Neuronal stem cell (in vitro differentiated cells): ENCODE measurements at regions not wholly inside any gene's neighbourhood (a gene's known extent, or its start where the extent isn't known, plus 50 kb on each side); places are given as distances from the start of the nearest gene placed in this dataset.

Source experiments
- DNase-seq: peaks from one replicate; pipeline ENCODE4 v3.0.0-alpha.2; 2013; ENCODE audit warnings: low spot score
- H2AFZ ChIP-seq: one replicate; pipeline ENCODE4 v1.6.1; 2013; ENCODE audit warnings: mild to moderate bottlenecking, low read length, inconsistent platforms
- H2AK5ac ChIP-seq: 2 replicates; pipeline ENCODE4 v1.6.1; 2013; ENCODE audit warnings: low read depth, mild to moderate bottlenecking, inconsistent platforms, low read length, moderate library complexity, mixed read lengths
- H2BK120ac ChIP-seq: 2 replicates; pipeline ENCODE4 v1.6.1; 2013; ENCODE audit warnings: low read depth, mild to moderate bottlenecking, inconsistent platforms, low read length, moderate library complexity, mixed read lengths
- H2BK12ac ChIP-seq: one replicate; pipeline ENCODE4 v1.6.1; 2013; ENCODE audit warnings: low read length, inconsistent platforms
- H2BK15ac ChIP-seq: 2 replicates; pipeline ENCODE4 v1.6.1; 2013; ENCODE audit warnings: mild to moderate bottlenecking, low read length, inconsistent platforms, mixed read lengths
- H2BK5ac ChIP-seq: one replicate; pipeline ENCODE4 v1.6.1; 2013; ENCODE audit warnings: inconsistent platforms, mild to moderate bottlenecking, low read length, moderate library complexity
- H3K14ac ChIP-seq: one replicate; pipeline ENCODE4 v1.6.1; 2013; ENCODE audit warnings: low read length, inconsistent platforms
- H3K18ac ChIP-seq: 2 replicates; pipeline ENCODE4 v1.6.1; 2013; ENCODE audit warnings: low read length, inconsistent platforms
- H3K23ac ChIP-seq: 2 replicates; pipeline ENCODE4 v1.6.1; 2013; ENCODE audit warnings: low read depth, mild to moderate bottlenecking, mixed read lengths, low read length, inconsistent platforms; ENCODE audit not compliant: poor library complexity
- H3K27ac ChIP-seq: replicated peaks from 3 replicates; pipeline ENCODE4 v1.5.1; 2013; ENCODE audit warnings: low read length, inconsistent platforms
- H3K27me3 ChIP-seq, 3 experiments: 2 replicates each; pipeline ENCODE4 v1.6.1; 2013; ENCODE audit warnings: low read length in 3 of 3, mild to moderate bottlenecking in 2 of 3, inconsistent platforms in 1 of 3, low read depth in 1 of 3, mixed read lengths in 1 of 3, moderate library complexity in 1 of 3; ENCODE audit not compliant: control insufficient read depth in 3 of 3, insufficient read depth in 3 of 3
- H3K36me3 ChIP-seq, 2 donors: replicated peaks in 1 of 2; 2 replicates each; pipeline ENCODE4 v1.6.1; 2013; ENCODE audit warnings: low read length in 2 of 2; ENCODE audit not compliant: control insufficient read depth in 2 of 2, insufficient read depth in 2 of 2
- H3K4ac ChIP-seq: 2 replicates; pipeline ENCODE4 v1.6.1; 2013; ENCODE audit warnings: inconsistent platforms, mild to moderate bottlenecking, low read length, moderate library complexity
- H3K4me1 ChIP-seq, 2 donors: 1 replicate in 1 of 2; 2 replicates in 1 of 2; pipeline ENCODE4 v1.6.1; 2013; ENCODE audit warnings: low read length in 2 of 2, low read depth in 1 of 2; ENCODE audit not compliant: control insufficient read depth in 2 of 2, insufficient read depth in 1 of 2
- H3K4me2 ChIP-seq: one replicate; pipeline ENCODE4 v1.6.1; 2013; ENCODE audit warnings: mild to moderate bottlenecking, low read length, inconsistent platforms; ENCODE audit not compliant: insufficient read depth, poor library complexity, severe bottlenecking
- H3K4me3 ChIP-seq, 2 donors: 2 replicates each; pipeline ENCODE4 v1.5.1; 2013; ENCODE audit warnings: low read length in 2 of 2, mild to moderate bottlenecking in 2 of 2, inconsistent platforms in 1 of 2, moderate library complexity in 1 of 2
- H3K79me1 ChIP-seq: one replicate; pipeline ENCODE4 v1.6.1; 2013; ENCODE audit warnings: low read depth, mild to moderate bottlenecking, inconsistent platforms, low read length, moderate library complexity
- H3K9ac ChIP-seq: one replicate; pipeline ENCODE4 v1.6.1; 2013; ENCODE audit warnings: mild to moderate bottlenecking, low read depth, low read length, inconsistent platforms; ENCODE audit not compliant: poor library complexity
- H3K9me3 ChIP-seq, 2 donors: replicated peaks in 1 of 2; 2 replicates each; pipeline versions ENCODE3 to v1.6.1; 2013; ENCODE audit warnings: low read length in 2 of 2, mild to moderate bottlenecking in 2 of 2, inconsistent platforms in 1 of 2, low read depth in 1 of 2, mixed read lengths in 1 of 2, moderate library complexity in 1 of 2; ENCODE audit not compliant: control insufficient read depth in 2 of 2, insufficient read depth in 1 of 2
- H4K8ac ChIP-seq: one replicate; pipeline ENCODE4 v1.6.1; 2013; ENCODE audit warnings: low read depth, mild to moderate bottlenecking, inconsistent platforms, low read length, moderate library complexity
- H4K91ac ChIP-seq: one replicate; pipeline ENCODE4 v1.6.1; 2013; ENCODE audit warnings: low read length, low read depth, mild to moderate bottlenecking, inconsistent platforms; ENCODE audit not compliant: poor library complexity
- WGBS, 2 donors: extraction: QIAGEN DNeasy Blood & Tissue Kit; methylation state at CpG; one replicate each; pipeline ENCODE4 v1.1.7; 2013; ENCODE audit warnings: missing lambda C conversion rate in 2 of 2, mixed read lengths in 1 of 2; ENCODE audit not compliant: insufficient read length in 2 of 2, insufficient replicate concordance in 1 of 2; ENCODE audit errors: extremely low coverage in 2 of 2; 5-methylcytosine and 5-hydroxymethylcytosine counted together

- no peaks in the 10 kb centered on the region for H3K79me1 ChIP-seq
- no peaks in the 10 kb centered on the region for H3K27me3 ChIP-seq
- H3K27ac ChIP-seq = no peak overlapping the region
- DNase-seq = no peak
- H4K91ac ChIP-seq = no peak overlapping the region
- H3K9me3 ChIP-seq = no peaks in the 10 kb centered on the region
- H3K4me3 ChIP-seq = no peak overlapping the region
- H3K14ac ChIP-seq = no peak overlapping the region
- H3K4me2 ChIP-seq = no peak overlapping the region
- H2BK120ac ChIP-seq = no peak overlapping the region
- H3K4ac ChIP-seq = no peak overlapping the region
- no peaks in the 10 kb centered on the region for H3K36me3 ChIP-seq
- H2BK12ac ChIP-seq = no peak overlapping the region
- H3K18ac ChIP-seq = no peak overlapping the region
- no peak overlapping the region for H2AFZ ChIP-seq
- no peak overlapping the region for H2AK5ac ChIP-seq
- H3K9ac ChIP-seq = no peak overlapping the region
- no peak overlapping the region for H4K8ac ChIP-seq
- no peak overlapping the region for H2BK15ac ChIP-seq
- H3K23ac ChIP-seq = no peak overlapping the region
- no CpG with 5 or more reads among the region's 1 CpG for WGBS, 2 donors
- no peak overlapping the region for H2BK5ac ChIP-seq
- no peaks in the 10 kb centered on the region for H3K4me1 ChIP-seq
Measured at GRCh38 chr6:114577109-114577508, 234.3 kb upstream of the HS3ST5 start.

DNA sequence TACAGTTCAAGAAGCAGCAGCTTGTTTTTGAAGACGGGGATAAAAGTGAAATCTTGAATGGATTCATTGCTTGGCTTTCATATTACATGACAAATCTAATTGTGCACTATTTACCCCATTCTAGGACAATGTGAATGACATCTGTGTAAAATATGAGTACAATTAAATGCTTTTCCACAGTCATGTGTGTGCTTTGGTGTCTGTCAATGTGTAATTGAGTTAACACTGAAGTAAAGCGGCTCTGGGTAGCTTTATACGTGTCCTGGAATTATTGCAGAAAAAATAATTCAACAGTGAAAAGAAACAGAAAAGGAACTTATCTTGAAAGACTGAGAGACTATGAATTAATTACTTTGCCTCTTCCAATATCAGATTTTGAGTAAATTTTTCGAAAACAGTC is 233.5 kb upstream of the HS3ST5 start:
- no peak overlapping the region for H3K4me3 ChIP-seq
- H2AFZ ChIP-seq = no peak overlapping the region
- H3K9me3 ChIP-seq = no peaks in the 10 kb centered on the region
- no peak overlapping the region for H3K9ac ChIP-seq
- H3K27me3 ChIP-seq = no peaks in the 10 kb centered on the region
- H3K18ac ChIP-seq = no peak overlapping the region
- WGBS, 2 donors = no CpG with 5 or more reads among the region's 4 CpGs
- H3K27ac ChIP-seq = no peak overlapping the region
- H2AK5ac ChIP-seq = no peak overlapping the region
- H3K23ac ChIP-seq = no peak overlapping the region
- no peak overlapping the region for H4K91ac ChIP-seq
- DNase-seq = no peak
- H3K14ac ChIP-seq = no peak overlapping the region
- H3K4me2 ChIP-seq = no peak overlapping the region
- H3K79me1 ChIP-seq = no peaks in the 10 kb centered on the region
- no peak overlapping the region for H2BK12ac ChIP-seq
- no peak overlapping the region for H3K4ac ChIP-seq
- H2BK120ac ChIP-seq = no peak overlapping the region
- H2BK15ac ChIP-seq = no peak overlapping the region
- H2BK5ac ChIP-seq = no peak overlapping the region
- no peaks in the 10 kb centered on the region for H3K36me3 ChIP-seq
- H4K8ac ChIP-seq = no peak overlapping the region
- H3K4me1 ChIP-seq = no peaks in the 10 kb centered on the region

- no peak overlapping the region for H4K8ac ChIP-seq
- no peaks in the 10 kb centered on the region for H3K9me3 ChIP-seq
- H3K4me3 ChIP-seq = no peak overlapping the region
- peak overlapping the region; percentile 6 for H2AFZ ChIP-seq
- H3K4me2 ChIP-seq = no peak overlapping the region
- H3K36me3 ChIP-seq = no peaks in the 10 kb centered on the region
- H2BK12ac ChIP-seq = no peak overlapping the region
- H4K91ac ChIP-seq = no peak overlapping the region
- no CpG with 5 or more reads among the region's 3 CpGs for WGBS, 2 donors
- H2BK15ac ChIP-seq = no peak overlapping the region
- no peak overlapping the region for H3K14ac ChIP-seq
- no peaks in the 10 kb centered on the region for H3K79me1 ChIP-seq
- H3K23ac ChIP-seq = no peak overlapping the region
- no peaks in the 10 kb centered on the region for H3K27me3 ChIP-seq
- H3K4me1 ChIP-seq = no peaks in the 10 kb centered on the region
- no peak overlapping the region for H2AK5ac ChIP-seq
- no peak overlapping the region for H2BK120ac ChIP-seq
- DNase-seq = no peak
- no peak overlapping the region for H3K27ac ChIP-seq
- no peak overlapping the region for H2BK5ac ChIP-seq
- no peak overlapping the region for H3K4ac ChIP-seq
- no peak overlapping the region for H3K9ac ChIP-seq
- H3K18ac ChIP-seq = no peak overlapping the region
Measured at GRCh38 chr6:114569669-114570068, 226.8 kb upstream of the HS3ST5 start.

DNA sequence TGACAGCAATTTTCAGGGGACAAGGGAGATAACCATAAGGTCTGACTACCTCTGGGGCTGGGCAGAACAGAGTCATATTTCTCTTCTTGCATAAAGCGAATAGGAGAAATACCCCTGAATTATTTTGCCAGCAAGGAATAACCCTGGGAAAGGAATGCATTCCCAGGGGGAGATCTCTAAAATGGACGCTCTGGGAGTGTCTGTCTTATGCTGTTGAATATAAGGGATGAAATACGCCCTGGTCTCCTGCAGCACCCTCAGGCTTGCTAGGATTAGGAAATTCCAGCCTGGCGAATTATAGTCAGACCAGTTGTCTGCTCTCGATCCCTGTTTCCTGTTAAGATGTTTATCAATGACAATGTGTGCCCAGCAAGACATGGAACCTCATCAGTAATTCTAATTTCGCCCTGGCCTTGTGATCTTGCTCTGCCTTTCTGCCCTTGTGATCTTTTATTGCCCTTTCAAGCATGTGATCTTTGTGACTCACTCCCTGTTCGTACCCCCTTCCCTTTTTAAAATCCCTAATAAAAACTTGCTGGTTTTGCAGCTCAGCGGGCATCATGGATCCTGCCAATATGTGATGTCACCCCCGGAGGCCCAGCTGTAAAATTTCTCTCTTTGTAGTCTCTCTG is 221.6 kb upstream of the HS3ST5 start:
- no peak overlapping the region for H3K4ac ChIP-seq
- no peak overlapping the region for H4K8ac ChIP-seq
- H2AFZ ChIP-seq = peak overlapping the region; percentile 45
- H4K91ac ChIP-seq = no peak overlapping the region
- WGBS, 2 donors = no CpG with 5 or more reads among the region's 9 CpGs
- no peak overlapping the region for H3K23ac ChIP-seq
- no peaks in the 10 kb centered on the region for H3K27me3 ChIP-seq
- H2BK5ac ChIP-seq = no peak overlapping the region
- H3K18ac ChIP-seq = no peak overlapping the region
- H2BK15ac ChIP-seq = no peak overlapping the region
- no peak overlapping the region for H2BK12ac ChIP-seq
- H3K9me3 ChIP-seq = peaks cover 0 to 1% of the 10 kb centered on the region in 2 donors
- H3K79me1 ChIP-seq = no peaks in the 10 kb centered on the region
- no peak for DNase-seq
- no peak overlapping the region for H2AK5ac ChIP-seq
- H3K27ac ChIP-seq = no peak overlapping the region
- H3K4me1 ChIP-seq = no peaks in the 10 kb centered on the region
- H2BK120ac ChIP-seq = no peak overlapping the region
- no peak overlapping the region for H3K14ac ChIP-seq
- H3K9ac ChIP-seq = no peak overlapping the region
- H3K36me3 ChIP-seq = no peaks in the 10 kb centered on the region
- H3K4me3 ChIP-seq = no peak overlapping the region
- H3K4me2 ChIP-seq = no peak overlapping the region
